NCI-H146 treated with DMSO at 0.1 percent for 48 hours (cell line): ENCODE measurements at regions not wholly inside any gene's neighbourhood (a gene's known extent, or its start where the extent isn't known, plus 50 kb on each side); places are given as distances from the start of the nearest gene placed in this dataset.
"Not testable (repeated sequence)": the region's sequence is repeated elsewhere in the genome, so short reads cannot be mapped to it uniquely, and the experiment has no call there.

ENCODE experiments used
- DNase-seq: peaks from one replicate; lab custom pipeline; 2025; ENCODE audit not compliant: unreplicated experiment; lab: John Stamatoyannopoulos, UW

DNA sequence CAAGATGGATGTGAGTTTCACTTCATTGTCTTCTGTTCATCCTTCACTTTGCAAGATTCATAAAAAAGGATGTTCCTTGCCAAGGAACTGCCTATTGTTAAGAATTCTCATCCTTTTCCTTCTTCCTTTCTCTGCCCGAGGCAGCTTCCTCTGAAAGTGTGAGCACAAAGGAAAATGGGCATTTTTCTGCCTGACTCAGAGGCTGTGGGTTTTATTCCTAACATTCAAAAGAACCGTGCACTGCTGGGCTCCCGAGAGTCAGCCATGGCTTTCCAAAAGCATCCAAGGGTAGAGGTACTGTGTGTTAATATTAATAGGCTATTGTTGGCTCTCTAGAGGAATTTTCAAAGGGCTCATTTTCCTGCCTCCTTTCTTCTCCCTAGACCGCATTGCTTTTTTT, 289.4 kb downstream of the ABCC12 start:
- no peak for DNase-seq

DNA sequence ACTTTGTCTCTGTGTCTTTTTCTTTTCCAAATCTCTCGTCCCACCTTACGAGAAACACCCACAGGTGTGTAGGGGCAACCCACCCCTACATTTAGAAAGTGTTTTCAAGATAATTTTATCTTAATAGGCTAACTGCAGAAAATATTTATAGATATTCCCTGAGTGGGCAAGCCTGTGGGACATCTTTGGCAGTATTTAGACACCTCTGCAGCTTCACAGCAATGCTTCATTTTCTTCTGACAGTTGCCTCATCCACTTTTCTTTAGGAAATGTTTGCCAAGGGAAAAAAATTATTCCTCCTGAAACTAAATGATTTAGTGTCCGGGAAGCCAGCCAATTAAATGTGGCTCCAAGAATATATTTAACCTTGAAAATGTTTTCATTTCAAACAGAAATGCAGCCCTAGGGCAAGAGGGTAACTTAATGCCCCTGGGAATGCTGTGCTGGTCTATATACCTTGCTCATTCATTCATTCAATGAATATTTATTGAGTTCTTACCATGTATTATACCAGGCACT, 290.4 kb downstream of the ABCC12 start:
- DNase-seq: no peak

GRCh38 chr16:47864262-47864661, 291.5 kb downstream of the ABCC12 start:
- DNase-seq: not testable (repeated sequence)

- DNase-seq: no peak
Observed at GRCh38 chr16:47861999-47862398, 293.8 kb downstream of the ABCC12 start.

- DNase-seq: no peak
Observed at GRCh38 chr16:47858333-47858982, 297.3 kb downstream of the ABCC12 start.

GRCh38 chr16:47855431-47855830, 300.4 kb downstream of the ABCC12 start:
- no peak for DNase-seq

DNA sequence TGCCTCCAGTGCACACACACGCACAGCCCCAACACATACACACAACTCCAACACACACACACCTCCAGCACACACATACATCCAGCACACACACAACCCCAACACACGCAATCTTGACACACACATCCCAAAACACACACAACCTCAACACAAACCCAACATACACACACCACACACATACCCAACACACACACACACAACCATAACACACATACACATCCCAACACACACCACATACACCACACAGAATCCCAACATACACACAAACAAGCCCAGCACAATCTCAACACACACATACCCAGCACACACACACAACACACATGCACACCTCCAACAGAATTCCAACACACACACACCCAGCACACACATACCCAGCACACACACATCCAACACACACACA, 301.1 kb downstream of the ABCC12 start:
- DNase-seq: no peak

- DNase-seq: no peak
Observed at GRCh38 chr16:47852991-47853390, 302.8 kb downstream of the ABCC12 start.

- DNase-seq: no peak
Observed at GRCh38 chr16:47851146-47851545, 304.6 kb downstream of the ABCC12 start.

- no peak for DNase-seq
Observed at GRCh38 chr16:47849736-47850135, 306.1 kb downstream of the ABCC12 start.

DNA sequence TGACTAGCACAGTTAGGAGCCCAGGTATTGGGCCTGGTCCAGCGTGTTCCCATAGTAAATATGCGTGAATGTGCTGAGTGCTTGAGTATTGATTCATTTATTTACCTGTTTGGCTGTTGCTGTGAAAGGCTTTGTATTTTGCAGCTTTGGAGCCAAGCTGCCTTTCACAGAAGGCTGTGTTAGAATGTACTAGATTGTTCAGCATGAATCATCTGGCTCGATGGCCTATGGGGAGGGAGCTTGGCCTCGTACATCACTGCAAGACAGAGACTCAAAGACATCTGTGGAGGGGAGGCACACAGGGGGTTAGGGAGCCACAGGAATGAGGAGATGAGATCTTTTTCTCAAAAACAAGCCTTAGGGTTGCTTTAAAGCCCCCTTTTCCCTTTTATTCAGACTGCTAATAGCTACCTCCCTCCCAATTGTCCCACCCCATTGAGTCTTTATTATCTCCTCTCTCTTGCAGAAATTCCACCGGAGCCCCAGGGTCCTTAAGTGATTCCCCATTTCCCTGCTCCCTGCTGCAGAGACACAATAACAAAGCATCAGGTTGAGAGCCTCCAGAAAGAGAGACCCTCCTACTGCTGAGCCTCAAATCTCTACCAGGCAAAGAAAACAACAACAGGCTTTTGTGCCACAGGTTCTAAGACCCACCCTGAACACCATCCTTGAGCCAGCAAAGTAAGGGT, 307.2 kb downstream of the ABCC12 start:
- no peak for DNase-seq

GRCh38 chr16:47847220-47847970, 308.4 kb downstream of the ABCC12 start:
- DNase-seq: no peak

DNA sequence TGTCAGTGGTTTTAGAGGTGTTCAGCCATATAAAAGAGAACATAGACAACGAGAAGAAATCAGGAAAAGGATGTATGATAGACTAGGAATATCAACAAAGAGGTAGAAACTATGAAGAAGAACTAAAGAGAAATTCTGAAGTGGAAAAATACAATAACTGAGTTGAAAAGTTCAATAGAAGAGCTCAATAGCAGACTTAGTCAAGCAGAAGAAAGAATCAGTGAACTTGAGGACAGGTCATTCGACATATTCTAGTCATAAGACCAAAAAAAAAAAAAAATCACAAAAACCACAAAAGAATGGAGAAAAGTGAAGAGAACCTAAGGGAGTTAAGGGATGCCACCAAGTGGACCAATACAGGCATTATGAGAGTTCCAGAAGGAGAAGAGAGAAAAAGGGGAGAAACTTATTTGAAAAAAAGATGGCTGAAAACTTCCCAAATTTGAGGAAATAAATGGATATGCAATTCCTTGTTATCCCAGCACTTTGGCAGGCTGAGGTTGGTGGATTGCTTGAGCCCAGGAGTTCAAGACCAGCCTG, 321.2 kb downstream of the ABCC12 start:
- no peak for DNase-seq

GRCh38 chr16:47833771-47834170, 322.0 kb downstream of the ABCC12 start:
- DNase-seq: no peak

DNA sequence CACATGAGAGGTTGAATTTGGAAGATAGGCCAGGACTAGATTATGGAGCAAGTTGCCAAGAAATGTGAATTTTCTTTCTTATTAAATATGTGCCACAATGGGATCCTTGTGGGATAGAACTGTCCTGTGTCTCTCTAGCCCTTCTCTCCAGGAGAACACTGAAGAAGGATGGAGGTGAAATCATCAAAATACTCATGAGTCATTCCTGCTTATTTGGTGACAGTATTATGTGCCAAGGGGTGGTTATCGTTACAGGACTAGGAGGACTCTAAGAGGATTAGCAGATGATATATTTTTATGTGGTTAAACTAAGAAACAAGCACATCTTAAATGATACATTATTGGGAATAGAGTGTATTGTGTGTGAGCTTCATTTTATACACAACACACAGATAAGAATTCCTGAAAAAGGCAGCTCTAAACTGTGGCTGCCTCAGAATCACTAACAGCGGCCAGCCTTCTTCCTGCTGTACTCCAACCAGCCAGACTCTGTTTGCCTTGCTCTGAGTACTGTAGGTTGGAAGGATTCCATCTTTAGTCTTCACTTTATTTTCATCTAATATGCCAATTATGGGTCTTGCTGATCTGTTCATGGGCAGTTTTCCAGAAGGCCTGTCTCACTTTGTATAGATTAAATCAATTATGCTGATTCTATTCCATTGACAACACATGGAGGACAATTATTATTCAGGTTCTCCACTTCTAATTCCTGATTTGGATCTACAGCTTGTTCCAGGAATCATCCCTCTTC, 325.8 kb downstream of the ABCC12 start:
- no peak for DNase-seq

GRCh38 chr16:47826070-47826469, 329.7 kb downstream of the ABCC12 start:
- no peak for DNase-seq

DNA sequence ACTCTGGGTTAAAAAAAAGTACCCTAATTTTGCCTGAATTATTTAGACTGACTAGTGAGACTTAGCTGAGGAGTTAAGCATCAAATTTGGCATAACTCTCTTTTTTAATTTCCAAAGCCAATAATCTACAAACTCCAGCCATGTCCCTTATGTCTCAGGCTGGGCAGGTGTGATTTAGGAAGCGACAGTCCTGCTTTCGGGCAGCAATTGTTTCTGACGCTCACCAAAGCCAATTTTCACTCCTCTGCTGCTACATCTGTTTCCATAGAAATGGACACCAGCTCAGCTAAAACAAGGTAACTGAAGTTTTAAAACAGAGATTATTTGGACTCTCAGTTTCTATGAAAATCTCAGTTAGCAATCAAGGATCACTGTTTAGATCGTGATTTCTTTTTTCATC, 338.7 kb downstream of the ABCC12 start:
- no peak for DNase-seq

DNA sequence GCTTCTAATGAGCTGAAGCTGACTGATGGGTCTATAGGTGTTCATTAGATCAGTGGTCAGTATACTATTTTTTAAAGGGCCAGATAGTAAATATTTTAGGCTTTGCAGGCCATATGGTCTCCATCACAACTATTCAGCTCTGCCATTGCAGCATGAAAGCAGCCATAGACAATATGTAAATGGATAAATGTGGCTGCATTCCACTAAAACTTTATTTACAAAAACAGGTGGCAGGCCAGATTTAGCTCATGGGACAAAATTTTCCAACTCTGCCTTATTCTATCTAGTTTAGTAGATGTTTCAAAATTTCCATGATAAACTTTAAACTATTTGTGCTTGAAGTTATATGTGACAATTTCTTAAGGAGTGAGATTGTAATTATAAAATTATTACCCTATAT, 339.3 kb downstream of the ABCC12 start:
- no peak for DNase-seq

DNA sequence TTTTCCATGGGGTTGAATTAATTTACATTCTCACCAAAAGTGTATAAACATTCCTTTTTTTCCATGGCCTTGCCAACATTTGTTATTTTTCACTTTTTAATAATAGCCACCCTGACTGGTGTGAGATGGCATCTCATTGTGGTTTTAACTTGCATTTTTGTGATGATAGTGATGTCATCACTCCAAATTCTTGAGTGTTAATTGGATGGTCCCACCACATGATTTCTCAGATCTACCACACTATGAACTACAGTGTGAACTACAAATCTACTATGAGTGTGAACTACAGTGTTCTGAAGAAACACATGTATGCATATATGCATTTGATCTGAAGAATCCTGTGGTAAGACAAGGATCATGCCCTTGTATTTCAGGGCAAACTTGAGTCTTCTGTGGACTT, 340.1 kb downstream of the ABCC12 start:
- DNase-seq: no peak

- DNase-seq: not testable (repeated sequence)
Observed at GRCh38 chr16:47811758-47812157, 344.0 kb downstream of the ABCC12 start.

GRCh38 chr16:47806309-47806847, 345.2 kb downstream of the PHKB start:
- DNase-seq: no peak
